ENCODE measurements at regions not wholly inside any gene's neighbourhood (a gene's known extent, or its start where the extent isn't known, plus 50 kb on each side); places are given as distances from the start of the nearest gene placed in this dataset.

DNA sequence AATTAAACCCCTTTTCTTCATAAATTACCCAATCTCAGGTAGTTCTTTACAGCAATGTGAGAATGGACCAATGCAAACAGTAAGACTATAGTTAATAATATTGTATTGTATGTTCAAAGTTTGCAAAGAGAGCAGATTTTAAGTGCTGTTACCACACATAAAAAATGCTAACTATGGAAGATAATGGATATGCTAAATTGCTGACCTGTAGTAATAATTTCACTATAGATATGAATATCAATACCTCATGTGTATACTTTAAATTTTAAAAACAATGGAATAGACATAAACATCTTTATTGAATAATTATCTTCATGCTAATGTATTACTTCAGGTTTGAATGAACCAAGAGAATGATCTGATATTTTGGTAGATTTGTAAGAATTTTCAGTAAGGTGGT is 552.4 kb upstream of the CHRM3 start:
- H3K27me3 ChIP-seq (ENCODE audit: control insufficient read depth in 1 of 2, insufficient read depth in 2 of 2, low read length in 2 of 2), result no peaks in the 10 kb centered on the region
- peaks cover 0 to 3% of the 10 kb centered on the region in 2 donors for H3K9me3 ChIP-seq (ENCODE audit: control insufficient read depth in 1 of 2, low read length in 2 of 2)
- no peaks in the 10 kb centered on the region for H3K4me1 ChIP-seq (ENCODE audit: control insufficient read depth in 1 of 2, insufficient read depth in 2 of 2, low read length in 2 of 2)
- H3K4me3 ChIP-seq (ENCODE audit: low read depth in 1 of 2, low read length in 2 of 2), result no peak overlapping the region
- H3K9ac ChIP-seq (ENCODE audit: low read depth in 1 of 2, low read length in 2 of 2), result no peak overlapping the region
- H3K27ac ChIP-seq (ENCODE audit: low read depth, low read length), result no peak overlapping the region
- no peaks in the 10 kb centered on the region for H3K36me3 ChIP-seq (ENCODE audit: control insufficient read depth in 1 of 2, insufficient read depth in 2 of 2, low read length in 2 of 2)

DNA sequence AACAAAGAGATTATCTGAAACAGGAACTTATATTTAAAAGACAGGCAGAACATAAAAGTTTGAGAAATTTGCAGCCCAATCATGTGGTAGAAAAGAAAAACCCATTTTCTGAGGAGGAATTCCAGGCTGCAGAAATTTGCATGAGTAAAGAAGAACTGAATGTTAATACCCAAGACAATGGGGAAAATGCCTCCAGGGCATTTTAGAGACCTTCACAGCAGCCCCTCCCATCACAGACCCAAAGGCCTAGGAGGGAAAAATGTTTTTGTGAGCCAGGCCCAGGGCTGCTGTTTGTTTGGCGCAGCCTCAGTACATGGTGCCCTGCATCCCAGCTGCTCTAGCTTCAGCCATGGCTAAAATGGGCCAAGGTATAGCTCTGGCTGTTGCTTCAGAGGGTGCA is 554.3 kb upstream of the CHRM3 start:
- H3K27ac ChIP-seq (ENCODE audit: low read depth, low read length), result no peak overlapping the region
- H3K4me3 ChIP-seq (ENCODE audit: low read depth in 1 of 2, low read length in 2 of 2), result no peak overlapping the region
- H3K4me1 ChIP-seq (ENCODE audit: control insufficient read depth in 1 of 2, insufficient read depth in 2 of 2, low read length in 2 of 2), result no peaks in the 10 kb centered on the region
- H3K9ac ChIP-seq (ENCODE audit: low read depth in 1 of 2, low read length in 2 of 2), result no peak overlapping the region
- peaks cover 0 to 3% of the 10 kb centered on the region in 2 donors for H3K9me3 ChIP-seq (ENCODE audit: control insufficient read depth in 1 of 2, low read length in 2 of 2)
- H3K27me3 ChIP-seq (ENCODE audit: control insufficient read depth in 1 of 2, insufficient read depth in 2 of 2, low read length in 2 of 2), result no peaks in the 10 kb centered on the region
- no peaks in the 10 kb centered on the region for H3K36me3 ChIP-seq (ENCODE audit: control insufficient read depth in 1 of 2, insufficient read depth in 2 of 2, low read length in 2 of 2)

DNA sequence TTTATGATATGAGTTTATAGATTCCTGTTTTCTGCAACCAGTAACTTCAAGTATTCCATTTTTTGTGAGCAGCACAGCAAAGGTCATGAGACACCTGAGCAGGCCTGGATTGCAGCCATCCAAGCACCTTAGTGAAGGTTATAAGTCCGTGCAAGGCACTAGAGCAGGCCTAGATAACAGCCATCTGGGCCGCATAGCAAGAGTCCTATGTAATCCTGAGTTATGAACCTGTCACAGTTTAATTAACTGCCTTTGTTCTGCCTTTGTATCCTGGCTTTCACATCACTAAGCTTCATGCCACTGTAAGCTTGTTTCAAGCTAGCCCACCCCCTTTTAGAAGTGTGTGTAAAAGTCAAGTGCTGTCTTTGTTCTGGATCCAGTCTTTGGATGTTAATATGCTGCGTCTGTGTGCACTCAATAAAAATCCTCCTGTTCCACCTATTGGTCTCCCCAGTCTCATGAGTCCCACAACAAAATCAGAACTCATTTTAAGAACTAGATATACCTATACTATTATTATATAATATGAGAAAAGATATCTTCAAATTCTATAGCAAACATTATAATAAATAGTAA is 556.2 kb upstream of the CHRM3 start:
- Histone ChIP-seq H3K9ac (ENCODE audit: low read depth in 1 of 2, low read length in 2 of 2) (no peak overlapping the region), H3K27me3 (ENCODE audit: control insufficient read depth in 1 of 2, insufficient read depth in 2 of 2, low read length in 2 of 2) (no peaks in the 10 kb centered on the region), H3K9me3 (ENCODE audit: control insufficient read depth in 1 of 2, low read length in 2 of 2) (peaks cover 0 to 3% of the 10 kb centered on the region in 2 donors)

DNA sequence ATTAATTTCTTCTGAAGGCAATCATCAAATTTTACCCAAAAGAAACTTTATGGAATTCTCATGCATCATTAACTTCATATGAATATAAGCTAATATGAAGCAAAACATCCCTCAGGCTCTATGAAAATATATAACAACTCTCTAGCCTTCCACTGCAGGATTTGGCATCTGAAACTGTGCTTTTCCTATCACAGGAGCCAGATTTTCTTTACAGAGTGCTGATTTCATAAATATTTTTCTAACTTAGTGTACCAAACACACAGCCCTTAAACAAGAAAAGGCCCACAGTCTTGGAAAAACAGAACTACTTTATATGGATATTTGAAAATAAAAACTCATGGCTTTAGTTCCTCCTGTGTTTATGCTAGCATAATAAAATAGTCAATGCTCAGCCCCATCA is 559.5 kb upstream of the CHRM3 start:
- H3K27me3 ChIP-seq (ENCODE audit: control insufficient read depth in 1 of 2, insufficient read depth in 2 of 2, low read length in 2 of 2), result no peaks in the 10 kb centered on the region
- no peak overlapping the region for H3K9ac ChIP-seq (ENCODE audit: low read depth in 1 of 2, low read length in 2 of 2)
- no peak overlapping the region for H3K4me3 ChIP-seq (ENCODE audit: low read depth in 1 of 2, low read length in 2 of 2)
- H3K9me3 ChIP-seq (ENCODE audit: control insufficient read depth in 1 of 2, low read length in 2 of 2), result peaks cover 0 to 3% of the 10 kb centered on the region in 2 donors
- no peaks in the 10 kb centered on the region for H3K4me1 ChIP-seq (ENCODE audit: control insufficient read depth in 1 of 2, insufficient read depth in 2 of 2, low read length in 2 of 2)
- no peaks in the 10 kb centered on the region for H3K36me3 ChIP-seq (ENCODE audit: control insufficient read depth in 1 of 2, insufficient read depth in 2 of 2, low read length in 2 of 2)
- H3K27ac ChIP-seq (ENCODE audit: low read depth, low read length), result no peak overlapping the region

More for the DNA sequence above, 556.2 kb upstream of the CHRM3 start:
- no peak overlapping the region for H3K27ac ChIP-seq (ENCODE audit: low read depth, low read length)
- no peaks in the 10 kb centered on the region for H3K36me3 ChIP-seq (ENCODE audit: control insufficient read depth in 1 of 2, insufficient read depth in 2 of 2, low read length in 2 of 2)
- H3K4me3 ChIP-seq (ENCODE audit: low read depth in 1 of 2, low read length in 2 of 2), result no peak overlapping the region
- no peaks in the 10 kb centered on the region for H3K4me1 ChIP-seq (ENCODE audit: control insufficient read depth in 1 of 2, insufficient read depth in 2 of 2, low read length in 2 of 2)

DNA sequence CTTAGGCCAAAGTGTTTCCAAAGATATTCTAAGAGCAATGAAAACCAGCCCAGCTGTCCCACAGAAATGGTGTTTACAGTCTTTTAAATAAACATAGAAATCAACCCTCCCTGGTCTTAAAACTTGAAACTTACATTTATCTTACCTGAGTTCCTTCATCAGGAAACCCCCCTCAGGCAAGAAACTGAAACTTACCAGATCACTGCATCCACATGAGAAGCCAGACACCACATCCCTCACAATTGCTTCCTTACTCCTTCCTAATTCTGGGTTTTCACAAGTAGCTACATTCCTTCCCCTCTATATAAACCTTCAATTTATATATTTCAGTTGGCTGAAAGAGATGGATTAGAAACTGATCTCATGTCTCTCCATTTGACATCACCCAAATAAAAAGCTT is 563.0 kb upstream of the CHRM3 start:
- Histone ChIP-seq H3K9ac (ENCODE audit: low read depth in 1 of 2, low read length in 2 of 2) (no peak overlapping the region), H3K4me1 (ENCODE audit: control insufficient read depth in 1 of 2, insufficient read depth in 2 of 2, low read length in 2 of 2) (no peaks in the 10 kb centered on the region), H3K36me3 (ENCODE audit: control insufficient read depth in 1 of 2, insufficient read depth in 2 of 2, low read length in 2 of 2) (no peaks in the 10 kb centered on the region), H3K27me3 (ENCODE audit: control insufficient read depth in 1 of 2, insufficient read depth in 2 of 2, low read length in 2 of 2) (no peaks in the 10 kb centered on the region), H3K27ac (ENCODE audit: low read depth, low read length) (no peak overlapping the region), H3K9me3 (ENCODE audit: control insufficient read depth in 1 of 2, low read length in 2 of 2) (no peaks in the 10 kb centered on the region), H3K4me3 (ENCODE audit: low read depth in 1 of 2, low read length in 2 of 2) (no peak overlapping the region)

DNA sequence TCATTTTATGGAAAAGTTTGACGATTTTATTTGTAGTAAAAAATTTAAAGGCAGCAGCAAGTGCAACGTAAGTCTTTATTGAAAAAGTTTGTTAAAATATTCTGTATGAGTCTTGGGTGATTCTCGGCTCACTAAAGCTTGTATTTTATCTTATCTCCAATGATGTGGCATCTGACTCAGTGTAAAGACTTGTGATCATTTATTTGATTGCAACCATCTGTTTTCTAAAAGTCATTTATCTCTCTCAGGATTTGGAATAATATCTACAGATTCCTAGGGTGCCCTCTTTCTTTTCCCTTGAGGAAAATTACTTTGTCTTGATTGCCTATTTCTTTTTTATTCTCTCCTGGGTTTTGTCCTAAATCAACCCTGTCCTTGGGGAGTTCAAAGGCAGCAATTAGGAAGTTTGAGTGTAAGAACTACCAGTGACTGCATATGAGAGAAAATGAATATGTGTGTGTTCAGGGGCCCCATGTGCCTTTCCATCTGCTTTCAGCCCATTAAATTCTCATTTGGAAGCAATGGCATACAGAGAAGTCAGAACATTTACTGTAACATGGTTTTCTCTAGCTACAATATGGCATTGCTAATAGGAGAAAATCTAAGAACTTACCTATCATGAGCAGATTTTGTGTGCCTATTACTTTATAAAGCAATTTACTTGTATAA is 575.0 kb upstream of the CHRM3 start:
- Histone ChIP-seq H3K27ac (ENCODE audit: low read depth, low read length) (no peak overlapping the region), H3K4me3 (ENCODE audit: low read depth in 1 of 2, low read length in 2 of 2) (no peak overlapping the region), H3K9me3 (ENCODE audit: control insufficient read depth in 1 of 2, low read length in 2 of 2) (no peaks in the 10 kb centered on the region), H3K36me3 (ENCODE audit: control insufficient read depth in 1 of 2, insufficient read depth in 2 of 2, low read length in 2 of 2) (no peaks in the 10 kb centered on the region), H3K9ac (ENCODE audit: low read depth in 1 of 2, low read length in 2 of 2) (no peak overlapping the region), H3K4me1 (ENCODE audit: control insufficient read depth in 1 of 2, insufficient read depth in 2 of 2, low read length in 2 of 2) (no peaks in the 10 kb centered on the region), H3K27me3 (ENCODE audit: control insufficient read depth in 1 of 2, insufficient read depth in 2 of 2, low read length in 2 of 2) (no peaks in the 10 kb centered on the region)

DNA sequence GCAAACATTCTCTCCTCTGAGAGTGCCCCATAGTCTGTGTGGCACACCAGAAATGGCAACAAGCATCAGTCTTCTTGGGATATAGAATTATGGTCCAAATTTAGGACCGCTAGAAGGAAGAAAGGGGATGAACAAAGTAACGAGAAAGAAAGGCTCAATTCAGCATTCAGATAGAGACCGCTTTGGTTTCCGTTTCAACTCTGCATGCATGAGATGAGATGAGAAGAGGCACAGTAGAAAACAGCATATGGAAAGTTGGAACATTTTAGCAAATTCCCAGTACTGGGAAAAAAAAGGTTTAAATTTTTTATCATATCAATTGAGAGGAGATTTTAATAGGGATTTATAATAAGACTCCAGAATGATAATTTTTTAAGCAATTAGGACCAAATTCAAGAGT is 595.5 kb upstream of the CHRM3 start:
- H3K9me3 ChIP-seq (ENCODE audit: control insufficient read depth in 1 of 2, low read length in 2 of 2), result no peaks in the 10 kb centered on the region
- H3K36me3 ChIP-seq (ENCODE audit: control insufficient read depth in 1 of 2, insufficient read depth in 2 of 2, low read length in 2 of 2), result no peaks in the 10 kb centered on the region
- H3K4me3 ChIP-seq (ENCODE audit: low read depth in 1 of 2, low read length in 2 of 2), result no peak overlapping the region
- no peaks in the 10 kb centered on the region for H3K27me3 ChIP-seq (ENCODE audit: control insufficient read depth in 1 of 2, insufficient read depth in 2 of 2, low read length in 2 of 2)
- H3K9ac ChIP-seq (ENCODE audit: low read depth in 1 of 2, low read length in 2 of 2), result no peak overlapping the region
- H3K27ac ChIP-seq (ENCODE audit: low read depth, low read length), result no peak overlapping the region
- no peaks in the 10 kb centered on the region for H3K4me1 ChIP-seq (ENCODE audit: control insufficient read depth in 1 of 2, insufficient read depth in 2 of 2, low read length in 2 of 2)

DNA sequence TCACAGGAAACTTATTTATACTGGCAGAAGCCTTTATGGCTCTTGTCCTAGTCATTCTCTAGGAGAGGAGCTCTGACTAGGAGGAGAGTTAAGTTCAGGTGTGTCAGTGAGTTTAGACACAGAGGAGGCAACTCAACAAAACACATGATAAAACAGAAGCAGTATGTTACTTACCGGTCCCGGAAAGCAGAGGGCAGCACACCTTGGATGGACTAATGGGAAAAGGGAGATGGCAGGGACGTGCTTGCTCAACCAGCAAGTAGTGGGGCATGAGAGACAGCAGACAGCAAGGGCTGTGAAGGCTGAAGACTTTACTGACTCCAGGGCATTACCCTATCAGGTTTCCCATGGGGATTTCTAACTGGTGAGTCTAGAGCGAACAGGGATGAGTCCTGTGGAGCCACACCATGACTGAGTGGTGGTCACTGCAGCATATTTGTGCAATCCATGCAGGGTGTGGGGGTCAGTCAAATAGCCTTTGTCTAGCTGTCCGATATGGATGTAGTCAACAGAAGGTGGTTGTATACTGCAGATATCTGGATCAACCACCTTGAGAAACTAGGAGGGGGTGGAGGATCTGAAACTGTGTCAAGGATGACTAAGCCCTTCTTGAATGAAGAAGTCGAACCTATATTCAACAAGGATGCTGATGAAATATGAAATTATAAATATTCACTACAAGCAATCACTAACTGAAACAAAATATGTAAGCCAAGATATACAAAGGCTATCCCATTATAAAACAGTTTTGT is 596.3 kb upstream of the CHRM3 start:
- no peak overlapping the region for H3K9ac ChIP-seq (ENCODE audit: low read depth in 1 of 2, low read length in 2 of 2)
- H3K4me1 ChIP-seq (ENCODE audit: control insufficient read depth in 1 of 2, insufficient read depth in 2 of 2, low read length in 2 of 2), result no peaks in the 10 kb centered on the region
- H3K27me3 ChIP-seq (ENCODE audit: control insufficient read depth in 1 of 2, insufficient read depth in 2 of 2, low read length in 2 of 2), result no peaks in the 10 kb centered on the region
- no peaks in the 10 kb centered on the region for H3K36me3 ChIP-seq (ENCODE audit: control insufficient read depth in 1 of 2, insufficient read depth in 2 of 2, low read length in 2 of 2)
- no peaks in the 10 kb centered on the region for H3K9me3 ChIP-seq (ENCODE audit: control insufficient read depth in 1 of 2, low read length in 2 of 2)
- H3K4me3 ChIP-seq (ENCODE audit: low read depth in 1 of 2, low read length in 2 of 2), result no peak overlapping the region
- H3K27ac ChIP-seq (ENCODE audit: low read depth, low read length), result no peak overlapping the region

DNA sequence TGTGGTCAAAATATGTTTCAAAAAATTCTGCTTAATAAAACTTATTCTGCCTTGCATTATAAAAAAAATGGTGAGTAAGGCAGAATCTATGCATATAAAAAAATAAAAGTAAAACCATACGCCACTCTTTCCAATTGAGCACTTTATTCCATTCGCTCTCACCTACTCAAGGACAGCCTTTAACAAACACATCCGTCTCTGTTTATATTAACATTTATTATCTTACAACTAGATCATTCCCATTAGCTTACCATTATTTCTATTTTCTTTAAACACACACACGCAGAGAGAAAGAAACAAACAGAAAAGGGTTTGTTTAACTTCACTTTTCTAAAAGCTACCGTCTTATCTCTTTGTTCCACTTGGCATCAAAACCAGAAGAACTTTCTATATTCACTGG is 598.9 kb upstream of the CHRM3 start:
- Histone ChIP-seq H3K9ac (ENCODE audit: low read depth in 1 of 2, low read length in 2 of 2) (no peak overlapping the region), H3K4me1 (ENCODE audit: control insufficient read depth in 1 of 2, insufficient read depth in 2 of 2, low read length in 2 of 2) (no peaks in the 10 kb centered on the region), H3K27me3 (ENCODE audit: control insufficient read depth in 1 of 2, insufficient read depth in 2 of 2, low read length in 2 of 2) (no peaks in the 10 kb centered on the region), H3K9me3 (ENCODE audit: control insufficient read depth in 1 of 2, low read length in 2 of 2) (no peaks in the 10 kb centered on the region), H3K36me3 (ENCODE audit: control insufficient read depth in 1 of 2, insufficient read depth in 2 of 2, low read length in 2 of 2) (no peaks in the 10 kb centered on the region), H3K27ac (ENCODE audit: low read depth, low read length) (no peak overlapping the region), H3K4me3 (ENCODE audit: low read depth in 1 of 2, low read length in 2 of 2) (no peak overlapping the region)

DNA sequence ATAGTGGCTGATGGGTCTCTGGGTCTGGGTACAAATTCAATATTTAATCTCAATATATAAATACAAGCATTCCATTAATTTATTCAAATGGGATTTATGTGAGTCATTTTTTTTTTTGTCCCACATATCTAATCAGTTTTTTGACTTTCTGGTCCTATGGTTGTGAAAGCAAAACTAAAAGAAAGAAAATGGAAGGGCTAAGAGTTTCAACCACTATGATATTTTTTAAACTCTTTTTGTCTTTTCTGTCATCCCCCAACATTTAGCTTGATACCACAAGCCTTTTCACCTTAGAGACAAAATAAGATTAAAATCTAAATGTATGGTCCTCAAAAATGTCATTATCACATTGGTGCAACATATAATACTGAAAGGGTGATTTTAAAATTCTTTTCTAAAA is 602.7 kb upstream of the CHRM3 start:
- Histone ChIP-seq H3K4me1 (ENCODE audit: control insufficient read depth in 1 of 2, insufficient read depth in 2 of 2, low read length in 2 of 2) (no peaks in the 10 kb centered on the region), H3K4me3 (ENCODE audit: low read depth in 1 of 2, low read length in 2 of 2) (no peak overlapping the region), H3K27ac (ENCODE audit: low read depth, low read length) (no peak overlapping the region), H3K9ac (ENCODE audit: low read depth in 1 of 2, low read length in 2 of 2) (no peak overlapping the region), H3K9me3 (ENCODE audit: control insufficient read depth in 1 of 2, low read length in 2 of 2) (no peaks in the 10 kb centered on the region), H3K36me3 (ENCODE audit: control insufficient read depth in 1 of 2, insufficient read depth in 2 of 2, low read length in 2 of 2) (no peaks in the 10 kb centered on the region), H3K27me3 (ENCODE audit: control insufficient read depth in 1 of 2, insufficient read depth in 2 of 2, low read length in 2 of 2) (no peaks in the 10 kb centered on the region)
